Uterus (tissue), 2 donors: ENCODE measurements at regions not wholly inside any gene's neighbourhood (a gene's known extent, or its start where the extent isn't known, plus 50 kb on each side); places are given as distances from the start of the nearest gene placed in this dataset.

Experiments used
- POLR2A ChIP-seq, 2 donors: fragments of 450-650 bp; IDR thresholded peaks; one replicate each; pipeline ENCODE4 v1.6.1; 2016; ENCODE audit warnings: antibody characterized with exemption in 2 of 2, mild to moderate bottlenecking in 1 of 2, moderate library complexity in 1 of 2
- TF ChIP-seq, protein P1 (sequence below), 4 experiments: fragments of 200-600 bp in 2 of 4; fragments of 450-650 bp in 2 of 4; sonication (generic) in 2 of 4; IDR thresholded peaks; one replicate each; pipeline ENCODE4 v1.5.1; 2016 to 2019; ENCODE audit warnings: antibody characterized with exemption in 4 of 4, mild to moderate bottlenecking in 2 of 4, moderate library complexity in 1 of 4

DNA sequence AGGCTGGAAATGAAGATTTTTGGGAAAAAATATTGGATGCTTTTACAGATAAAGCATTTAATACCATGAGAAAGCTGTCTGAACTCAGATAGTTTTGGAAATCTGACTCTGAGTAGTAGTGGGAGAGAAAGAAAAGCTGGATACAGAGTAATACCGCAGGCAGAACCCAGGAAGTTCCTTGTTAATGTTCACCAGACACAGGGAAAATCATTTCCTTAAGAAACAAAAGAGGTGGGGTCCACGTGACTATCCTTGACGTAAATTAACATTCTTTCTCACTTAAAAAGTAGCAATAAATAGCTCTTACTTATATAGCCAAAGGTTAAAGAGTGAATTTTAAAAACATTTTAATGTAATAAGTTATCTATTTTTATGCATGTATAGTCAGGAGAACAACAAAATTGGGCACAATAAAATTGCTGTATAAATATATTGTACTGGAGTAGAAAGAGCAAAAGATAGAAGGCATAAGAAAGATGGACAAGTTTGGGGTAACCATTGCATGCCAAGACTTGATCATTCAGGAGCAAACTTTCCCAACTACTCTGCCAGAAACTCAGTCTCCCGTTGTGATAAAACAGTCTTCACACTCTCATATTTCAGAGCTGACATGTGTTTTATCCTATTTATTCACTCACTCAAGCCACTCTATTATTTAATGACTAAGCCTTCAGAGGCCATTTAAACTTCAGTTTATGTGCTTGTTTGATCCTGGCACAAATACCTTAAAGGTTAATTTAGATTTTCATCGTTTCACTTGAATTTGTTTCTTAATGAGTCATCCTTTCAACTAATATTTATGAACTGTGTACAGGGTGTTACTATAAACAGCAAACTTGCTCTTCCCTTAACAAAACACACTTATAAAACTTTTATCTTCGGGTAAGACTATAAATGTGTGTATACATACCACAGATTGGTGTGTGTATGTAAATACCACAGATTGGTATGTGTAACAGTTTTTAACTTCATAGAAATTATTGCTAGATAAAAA lies 143.1 kb downstream of the GNAI1 start:
- TF ChIP-seq, protein P1, sequence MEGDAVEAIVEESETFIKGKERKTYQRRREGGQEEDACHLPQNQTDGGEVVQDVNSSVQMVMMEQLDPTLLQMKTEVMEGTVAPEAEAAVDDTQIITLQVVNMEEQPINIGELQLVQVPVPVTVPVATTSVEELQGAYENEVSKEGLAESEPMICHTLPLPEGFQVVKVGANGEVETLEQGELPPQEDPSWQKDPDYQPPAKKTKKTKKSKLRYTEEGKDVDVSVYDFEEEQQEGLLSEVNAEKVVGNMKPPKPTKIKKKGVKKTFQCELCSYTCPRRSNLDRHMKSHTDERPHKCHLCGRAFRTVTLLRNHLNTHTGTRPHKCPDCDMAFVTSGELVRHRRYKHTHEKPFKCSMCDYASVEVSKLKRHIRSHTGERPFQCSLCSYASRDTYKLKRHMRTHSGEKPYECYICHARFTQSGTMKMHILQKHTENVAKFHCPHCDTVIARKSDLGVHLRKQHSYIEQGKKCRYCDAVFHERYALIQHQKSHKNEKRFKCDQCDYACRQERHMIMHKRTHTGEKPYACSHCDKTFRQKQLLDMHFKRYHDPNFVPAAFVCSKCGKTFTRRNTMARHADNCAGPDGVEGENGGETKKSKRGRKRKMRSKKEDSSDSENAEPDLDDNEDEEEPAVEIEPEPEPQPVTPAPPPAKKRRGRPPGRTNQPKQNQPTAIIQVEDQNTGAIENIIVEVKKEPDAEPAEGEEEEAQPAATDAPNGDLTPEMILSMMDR (IDR thresholded peaks at IDR 0.05): no peak
- TF ChIP-seq POLR2A (IDR thresholded peaks at IDR 0.05): no peak
